Breast epithelium (tissue), 3 donors: ENCODE measurements at regions not wholly inside any gene's neighbourhood (a gene's known extent, or its start where the extent isn't known, plus 50 kb on each side); places are given as distances from the start of the nearest gene placed in this dataset.

Experiments used
- CTCF ChIP-seq, 3 donors: fragments of 450-650 bp; IDR thresholded peaks; one replicate each; pipeline ENCODE4 v1.5.1; 2016 to 2017; ENCODE audit warnings: antibody characterized with exemption in 3 of 3, mild to moderate bottlenecking in 3 of 3, moderate library complexity in 3 of 3
- POLR2A ChIP-seq: fragments of 450-650 bp; IDR thresholded peaks from one replicate; pipeline ENCODE4 v1.6.1; 2016; ENCODE audit warnings: antibody characterized with exemption, mild to moderate bottlenecking, moderate library complexity
- POLR2AphosphoS5 ChIP-seq, 3 donors: sonication (generic); formaldehyde crosslinking; IDR thresholded peaks; one replicate each; pipeline ENCODE4 v1.6.1; 2017; ENCODE audit warnings: antibody characterized with exemption in 3 of 3

GRCh38 chr2:234754126-234754525 lies 197.7 kb upstream of the SH3BP4 start:
- no peak for TF ChIP-seq CTCF (IDR thresholded peaks at IDR 0.05)
- TF ChIP-seq POLR2AphosphoS5 (IDR thresholded peaks at IDR 0.05), result no peak
- TF ChIP-seq POLR2A, result no peak
